A673 (cell line): ENCODE measurements at regions not wholly inside any gene's neighbourhood (a gene's known extent, or its start where the extent isn't known, plus 50 kb on each side); places are given as distances from the start of the nearest gene placed in this dataset.

Experiments
- BruUV-seq: library from RNA; stranded (reverse); fragments of 400-500 nt; replicated peaks from 2 replicates; lab custom pipeline; 2021; lab: Mats Ljungman, UMichigan
- CTCF ChIA-PET: fragments of 300-600 bp; sonication (Branson Sonifier 250); formaldehyde crosslinking; loops from one replicate; lab custom pipeline; 2022; ENCODE audit warnings: antibody characterized with exemption; lab: Charles Lee
- POLR2A ChIA-PET: fragments of 300-600 bp; sonication (Branson Sonifier 250); formaldehyde crosslinking; loops from one replicate; lab custom pipeline; 2022; ENCODE audit warnings: antibody characterized with exemption; ENCODE audit not compliant: low non-redundant PET; lab: Charles Lee
- DNase-seq: peaks from one replicate; pipeline ENCODE4 v3.0.0-alpha.2; 2015; ENCODE audit warnings: low spot score
- H3K27ac ChIP-seq: fragments of 200-600 bp; sonication (generic); 2 replicates; pipeline ENCODE4 v1.5.1; 2016; ENCODE audit warnings: mixed run types, low read depth, mild to moderate bottlenecking, mixed read lengths, antibody characterized with exemption, low read length; ENCODE audit not compliant: poor library complexity, severe bottlenecking
- H3K27me3 ChIP-seq: fragments of 200-600 bp; sonication (generic); replicated peaks from 2 replicates; pipeline ENCODE4 v1.6.1; 2017; ENCODE audit warnings: mixed run types, low read depth, mild to moderate bottlenecking, mixed read lengths, antibody characterized with exemption, low read length; ENCODE audit not compliant: insufficient read depth, poor library complexity
- H3K36me3 ChIP-seq: fragments of 200-600 bp; sonication (generic); 2 replicates; pipeline ENCODE4 v1.6.1; 2016; ENCODE audit warnings: mixed run types, mild to moderate bottlenecking, mixed read lengths, antibody characterized with exemption, low read length; ENCODE audit not compliant: insufficient read depth, poor library complexity, severe bottlenecking
- H3K4me1 ChIP-seq: fragments of 200-600 bp; sonication (generic); 2 replicates; pipeline ENCODE4 v1.6.1; 2017; ENCODE audit warnings: mixed run types, mild to moderate bottlenecking, mixed read lengths, antibody characterized with exemption, low read length; ENCODE audit not compliant: insufficient read depth, poor library complexity, severe bottlenecking
- H3K4me3 ChIP-seq: fragments of 200-600 bp; sonication (generic); 2 replicates; pipeline ENCODE4 v1.5.1; 2016; ENCODE audit warnings: low read depth, mixed run types, mild to moderate bottlenecking, mixed read lengths, low read length; ENCODE audit not compliant: poor library complexity, severe bottlenecking
- H3K9me3 ChIP-seq: fragments of 200-600 bp; sonication (generic); 2 replicates; pipeline ENCODE4 v1.6.1; 2016; ENCODE audit warnings: mixed run types, low read depth, mild to moderate bottlenecking, mixed read lengths, antibody characterized with exemption, low read length; ENCODE audit not compliant: poor library complexity, severe bottlenecking
- EZH2 ChIP-seq: fragments of 200-600 bp; sonication (generic); IDR thresholded peaks from 2 replicates; pipeline ENCODE4 v1.6.1; 2017; ENCODE audit warnings: borderline replicate concordance, low read depth, mild to moderate bottlenecking, mixed read lengths, antibody characterized with exemption, low read length; ENCODE audit not compliant: poor library complexity, severe bottlenecking
- intact Hi-C: fragments of 100-400 bp; cut with micrococcal nuclease; formaldehyde crosslinking; loops from one replicate; pipeline ENCODE4 v1.10.0; 2022; ENCODE audit not compliant: unreplicated experiment
- TF ChIP-seq, protein P1 (sequence below): fragments of 300-800, 200-600 bp; sonication (generic); conservative IDR thresholded peaks from 2 replicates; pipeline ENCODE4 v1.5.1; 2017; ENCODE audit warnings: low read depth, mild to moderate bottlenecking, antibody characterized with exemption, low read length, moderate library complexity, mixed read lengths

DNA sequence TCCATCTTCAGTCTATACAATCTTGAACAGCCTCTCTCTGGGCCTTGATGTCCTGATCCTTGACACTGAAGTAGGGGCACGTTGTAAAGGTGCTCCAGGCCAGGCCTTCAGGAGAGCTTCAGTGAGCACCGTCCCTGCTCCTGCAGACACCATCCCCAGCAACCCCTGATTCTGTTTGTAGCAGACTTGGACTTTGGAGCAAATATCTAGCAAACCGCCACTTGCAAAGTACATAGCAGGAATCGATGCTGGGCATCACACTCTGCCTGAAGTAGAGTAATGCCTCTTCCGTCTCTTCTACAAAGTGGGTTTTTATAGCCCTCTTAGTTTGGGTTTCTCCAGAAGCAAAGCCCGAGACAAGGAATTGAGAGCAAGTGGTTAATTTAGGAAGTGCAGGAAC is 169.1 kb downstream of the SALL1 start:
- no peaks in the 10 kb centered on the region for H3K9me3 ChIP-seq
- ChIA-PET CTCF (no interaction called here), POLR2A (no interaction called here)
- no peak for TF ChIP-seq EZH2
- TF ChIP-seq, protein P1, sequence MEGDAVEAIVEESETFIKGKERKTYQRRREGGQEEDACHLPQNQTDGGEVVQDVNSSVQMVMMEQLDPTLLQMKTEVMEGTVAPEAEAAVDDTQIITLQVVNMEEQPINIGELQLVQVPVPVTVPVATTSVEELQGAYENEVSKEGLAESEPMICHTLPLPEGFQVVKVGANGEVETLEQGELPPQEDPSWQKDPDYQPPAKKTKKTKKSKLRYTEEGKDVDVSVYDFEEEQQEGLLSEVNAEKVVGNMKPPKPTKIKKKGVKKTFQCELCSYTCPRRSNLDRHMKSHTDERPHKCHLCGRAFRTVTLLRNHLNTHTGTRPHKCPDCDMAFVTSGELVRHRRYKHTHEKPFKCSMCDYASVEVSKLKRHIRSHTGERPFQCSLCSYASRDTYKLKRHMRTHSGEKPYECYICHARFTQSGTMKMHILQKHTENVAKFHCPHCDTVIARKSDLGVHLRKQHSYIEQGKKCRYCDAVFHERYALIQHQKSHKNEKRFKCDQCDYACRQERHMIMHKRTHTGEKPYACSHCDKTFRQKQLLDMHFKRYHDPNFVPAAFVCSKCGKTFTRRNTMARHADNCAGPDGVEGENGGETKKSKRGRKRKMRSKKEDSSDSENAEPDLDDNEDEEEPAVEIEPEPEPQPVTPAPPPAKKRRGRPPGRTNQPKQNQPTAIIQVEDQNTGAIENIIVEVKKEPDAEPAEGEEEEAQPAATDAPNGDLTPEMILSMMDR, result no peak
- no peaks in the 10 kb centered on the region for H3K36me3 ChIP-seq
- no peak overlapping the region for H3K4me3 ChIP-seq
- no peak for DNase-seq
- no TSS peak for BruUV-seq
- H3K27ac ChIP-seq, result no peak overlapping the region
- no peaks in the 10 kb centered on the region for H3K4me1 ChIP-seq
- H3K27me3 ChIP-seq, result peaks cover 5% of the 10 kb centered on the region
- intact Hi-C loops, result no loop called here

DNA sequence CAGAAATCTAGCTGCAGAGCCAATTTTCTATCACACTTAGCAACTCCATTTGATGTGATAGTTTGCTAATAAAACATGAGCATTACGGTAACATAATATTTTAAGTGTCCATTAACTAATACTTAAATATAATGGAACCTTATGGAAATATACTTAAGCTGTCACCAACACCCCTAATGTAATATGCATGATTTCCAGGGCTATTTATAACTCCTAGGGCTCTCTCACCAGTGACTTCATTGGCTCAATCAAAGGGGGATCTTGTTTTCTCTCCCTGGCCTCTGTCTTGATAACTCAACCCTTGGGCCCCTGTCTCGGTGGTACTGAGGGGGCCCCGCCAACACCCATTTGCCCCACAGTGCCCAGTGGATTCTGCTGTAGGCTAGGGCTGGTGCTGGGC is 170.4 kb downstream of the SALL1 start:
- CTCF ChIA-PET, result no interaction called here
- no TSS peak for BruUV-seq
- TF ChIP-seq EZH2, result no peak
- TF ChIP-seq, protein P1, result no peak
- no peak overlapping the region for H3K27ac ChIP-seq
- no peaks in the 10 kb centered on the region for H3K9me3 ChIP-seq
- POLR2A ChIA-PET, result no interaction called here
- no peaks in the 10 kb centered on the region for H3K4me1 ChIP-seq
- H3K36me3 ChIP-seq, result no peaks in the 10 kb centered on the region
- DNase-seq, result no peak
- H3K4me3 ChIP-seq, result no peak overlapping the region
- H3K27me3 ChIP-seq, result peaks cover 15% of the 10 kb centered on the region
- intact Hi-C loops, result no loop called here

GRCh38 chr16:50979806-50980620 is 171.1 kb downstream of the SALL1 start:
- peaks cover 21% of the 10 kb centered on the region for H3K27me3 ChIP-seq
- intact Hi-C loops, result no loop called here
- CTCF ChIA-PET, result no interaction called here
- BruUV-seq, result no TSS peak
- no peaks in the 10 kb centered on the region for H3K4me1 ChIP-seq
- H3K27ac ChIP-seq, result no peak overlapping the region
- no peak overlapping the region for H3K4me3 ChIP-seq
- no peaks in the 10 kb centered on the region for H3K36me3 ChIP-seq
- H3K9me3 ChIP-seq, result no peaks in the 10 kb centered on the region
- TF ChIP-seq, protein P1, result no peak
- TF ChIP-seq EZH2, result no peak
- no peak for DNase-seq
- POLR2A ChIA-PET, result no interaction called here
